Loucy (cell line): ENCODE measurements at regions not wholly inside any gene's neighbourhood (a gene's known extent, or its start where the extent isn't known, plus 50 kb on each side); places are given as distances from the start of the nearest gene placed in this dataset.

Experiments
- H2AFZ ChIP-seq: fragments of 200-600 bp; sonication (generic); 2 replicates; pipeline ENCODE4 v1.6.0; 2016; ENCODE audit warnings: antibody characterized with exemption, mild to moderate bottlenecking, low read length, moderate library complexity
- H3F3A ChIP-seq: fragments of 200-600 bp; 2 replicates; pipeline ENCODE4 v1.6.0; 2016; ENCODE audit warnings: antibody characterized with exemption, low read depth, mild to moderate bottlenecking
- H3K27me3 ChIP-seq: fragments of 200-600 bp; sonication (generic); 2 replicates; pipeline ENCODE4 v1.6.1; 2014; ENCODE audit warnings: low read length, mild to moderate bottlenecking; ENCODE audit not compliant: insufficient read depth, poor library complexity, severe bottlenecking
- H3K36me3 ChIP-seq: fragments of 200-600 bp; sonication (generic); 2 replicates; pipeline ENCODE4 v1.6.1; 2016; ENCODE audit warnings: low read length; ENCODE audit not compliant: insufficient read depth
- H3K4me1 ChIP-seq: fragments of 200-600 bp; sonication (generic); 2 replicates; pipeline ENCODE4 v1.5.1; 2014; ENCODE audit warnings: low read length, mild to moderate bottlenecking; ENCODE audit not compliant: insufficient read depth, poor library complexity, severe bottlenecking
- H3K4me2 ChIP-seq: fragments of 200-600 bp; sonication (generic); 2 replicates; pipeline ENCODE4 v1.6.0; 2014; ENCODE audit warnings: antibody characterized with exemption, low read length, low read depth, mild to moderate bottlenecking; ENCODE audit not compliant: poor library complexity, severe bottlenecking
- H3K4me3 ChIP-seq: fragments of 200-600 bp; sonication (generic); 2 replicates; pipeline ENCODE4 v1.5.1; 2014; ENCODE audit warnings: low read length, mild to moderate bottlenecking, mixed read lengths; ENCODE audit not compliant: poor library complexity, severe bottlenecking
- H3K79me2 ChIP-seq: fragments of 200-600 bp; sonication (generic); 2 replicates; pipeline ENCODE4 v1.6.1; 2014; ENCODE audit warnings: low read length; ENCODE audit not compliant: insufficient read depth
- H3K9ac ChIP-seq: fragments of 200-600 bp; sonication (generic); 2 replicates; pipeline ENCODE4 v1.6.0; 2014; ENCODE audit warnings: mild to moderate bottlenecking, low read depth, low read length, moderate library complexity; ENCODE audit not compliant: poor library complexity, severe bottlenecking
- H3K9me2 ChIP-seq: fragments of 200-600 bp; sonication (generic); replicated peaks from 2 replicates; pipeline ENCODE4 v1.6.1; 2016; ENCODE audit warnings: low read depth, low read length, mixed read lengths
- H3K9me3 ChIP-seq: fragments of 200-600 bp; sonication (generic); 2 replicates; pipeline ENCODE4 v1.6.1; 2014; ENCODE audit warnings: mild to moderate bottlenecking, antibody characterized with exemption, low read length, low read depth; ENCODE audit not compliant: insufficient read depth
- H4K20me1 ChIP-seq: fragments of 200-600 bp; sonication (generic); 2 replicates; pipeline ENCODE4 v1.6.0; 2014; ENCODE audit warnings: antibody characterized with exemption, low read length, mild to moderate bottlenecking; ENCODE audit not compliant: insufficient read depth, poor library complexity, severe bottlenecking
- CTCF ChIP-seq: fragments of 200-600 bp; sonication (generic); conservative IDR thresholded peaks from 2 replicates; pipeline ENCODE4 v1.5.1; 2014; ENCODE audit warnings: mild to moderate bottlenecking, antibody characterized with exemption, low read length
- EZH2phosphoT487 ChIP-seq: fragments of 200-600 bp; IDR thresholded peaks from 2 replicates; pipeline ENCODE4 v1.6.1; 2018; ENCODE audit warnings: antibody characterized with exemption, mild to moderate bottlenecking, moderate library complexity, borderline replicate concordance

DNA sequence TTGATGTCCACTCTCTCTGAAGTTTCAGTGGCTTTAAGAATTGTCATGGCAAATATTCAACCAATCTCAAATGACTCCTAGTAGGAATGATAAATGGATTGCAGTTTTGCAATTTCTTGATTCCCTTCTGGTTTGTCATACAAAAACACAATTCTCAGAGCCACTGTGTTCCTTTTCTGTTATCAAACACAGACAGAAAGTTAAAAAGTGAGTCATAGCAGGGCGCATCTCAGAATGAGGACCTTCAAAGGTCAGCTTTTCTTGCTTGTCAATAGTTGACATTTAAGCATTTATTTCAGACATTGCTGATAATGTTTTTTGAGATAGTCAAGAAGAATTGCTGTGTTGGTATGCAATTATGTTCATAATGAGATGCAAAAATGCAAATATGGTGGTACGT, 405.9 kb downstream of the NR2F2 start:
- Histone ChIP-seq H3K9me3 (no peaks in the 10 kb centered on the region), H2AFZ (no peak overlapping the region), H3K4me3 (no peak overlapping the region), H3K9ac (no peak overlapping the region), H4K20me1 (no peaks in the 10 kb centered on the region), H3K4me2 (no peak overlapping the region), H3K36me3 (no peaks in the 10 kb centered on the region), H3K9me2 (no peaks in the 10 kb centered on the region), H3K4me1 (no peaks in the 10 kb centered on the region), H3K27me3 (no peaks in the 10 kb centered on the region), H3K79me2 (no peaks in the 10 kb centered on the region), H3F3A (no peaks in the 10 kb centered on the region)
- TF ChIP-seq EZH2phosphoT487 = no peak
- no peak for TF ChIP-seq CTCF

GRCh38 chr15:96737408-96737807, 406.9 kb downstream of the NR2F2 start:
- no peaks in the 10 kb centered on the region for H3F3A ChIP-seq
- H3K36me3 ChIP-seq = no peaks in the 10 kb centered on the region
- H3K9ac ChIP-seq = no peak overlapping the region
- H4K20me1 ChIP-seq = no peaks in the 10 kb centered on the region
- no peak overlapping the region for H3K4me2 ChIP-seq
- no peaks in the 10 kb centered on the region for H3K4me1 ChIP-seq
- H3K27me3 ChIP-seq = no peaks in the 10 kb centered on the region
- no peaks in the 10 kb centered on the region for H3K9me3 ChIP-seq
- H3K79me2 ChIP-seq = no peaks in the 10 kb centered on the region
- H2AFZ ChIP-seq = no peak overlapping the region
- H3K4me3 ChIP-seq = no peak overlapping the region
- H3K9me2 ChIP-seq = no peaks in the 10 kb centered on the region
- TF ChIP-seq CTCF (no peak), EZH2phosphoT487 (no peak)

DNA sequence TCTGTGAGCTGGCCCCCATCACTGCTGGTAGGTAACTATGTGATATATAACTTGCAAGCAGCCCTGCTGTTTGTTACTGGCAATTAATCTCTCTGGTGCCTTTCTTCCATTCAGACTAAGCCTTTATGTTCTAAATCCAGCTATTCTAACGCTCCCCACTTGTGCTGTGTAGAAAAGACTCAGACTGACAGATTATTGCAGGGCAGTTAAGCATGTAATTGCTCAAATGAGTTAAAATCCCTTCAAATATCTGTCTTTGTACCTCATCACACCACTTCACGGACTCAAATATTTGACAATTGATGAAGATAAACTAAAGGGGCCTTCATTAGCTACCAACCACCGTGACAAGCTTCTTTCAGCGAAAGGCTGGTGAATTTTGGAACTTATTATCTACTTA, 416.2 kb downstream of the NR2F2 start:
- H3K79me2 ChIP-seq = no peaks in the 10 kb centered on the region
- no peaks in the 10 kb centered on the region for H4K20me1 ChIP-seq
- no peak overlapping the region for H3K4me3 ChIP-seq
- no peak overlapping the region for H2AFZ ChIP-seq
- H3F3A ChIP-seq = no peaks in the 10 kb centered on the region
- no peaks in the 10 kb centered on the region for H3K9me2 ChIP-seq
- H3K9me3 ChIP-seq = no peaks in the 10 kb centered on the region
- H3K36me3 ChIP-seq = no peaks in the 10 kb centered on the region
- H3K9ac ChIP-seq = no peak overlapping the region
- no peaks in the 10 kb centered on the region for H3K27me3 ChIP-seq
- H3K4me2 ChIP-seq = no peak overlapping the region
- no peaks in the 10 kb centered on the region for H3K4me1 ChIP-seq
- TF ChIP-seq CTCF = no peak
- TF ChIP-seq EZH2phosphoT487 = no peak
